Caco-2 (cell line): ENCODE measurements at regions not wholly inside any gene's neighbourhood (a gene's known extent, or its start where the extent isn't known, plus 50 kb on each side); places are given as distances from the start of the nearest gene placed in this dataset.

Source experiments
- BruUV-seq: library from RNA; stranded (reverse); fragments of 400-500 nt; replicated peaks from 2 replicates; lab custom pipeline; 2021; lab: Mats Ljungman, UMichigan
- CTCF ChIA-PET: fragments of 300-600 bp; sonication (Branson Sonifier 250); formaldehyde crosslinking; loops from one replicate; lab custom pipeline; 2022; ENCODE audit warnings: antibody characterized with exemption; lab: Charles Lee
- POLR2A ChIA-PET: fragments of 300-600 bp; sonication (Branson Sonifier 250); formaldehyde crosslinking; loops from one replicate; lab custom pipeline; 2022; ENCODE audit warnings: antibody characterized with exemption; lab: Charles Lee
- DNase-seq, 2 experiments: peaks; one replicate each; pipeline versions ENCODE4 v3.0.0 to v3.0.0-alpha.2; 2020 to 2022
- H3K27me3 ChIP-seq: replicated peaks from 2 replicates; pipeline ENCODE4 v1.6.0; 2011; ENCODE audit warnings: low read length; ENCODE audit not compliant: control insufficient read depth, insufficient read depth
- H3K36me3 ChIP-seq: 2 replicates; pipeline ENCODE4 v1.5.1; 2011; ENCODE audit warnings: low read length; ENCODE audit not compliant: control insufficient read depth, insufficient read depth
- H3K4me1 ChIP-seq: fragments of 250-450 bp; sonication (Bioruptor Pico); 2 replicates; pipeline ENCODE4 v1.5.1; 2020; ENCODE audit warnings: mild to moderate bottlenecking
- H3K4me3 ChIP-seq: 2 replicates; pipeline ENCODE4 v1.5.1; 2011; ENCODE audit warnings: low read depth, mild to moderate bottlenecking, control low read depth, low read length
- H3K9me3 ChIP-seq: fragments of 250-450 bp; sonication (Bioruptor Pico); 2 replicates; pipeline ENCODE4 v1.5.1; 2020; ENCODE audit warnings: mild to moderate bottlenecking, moderate library complexity
- H3K27ac Mint-ChIP-seq: one replicate; pipeline ENCODE4 v1.8.0; 2022; ENCODE audit warnings: mixed read lengths; ENCODE audit not compliant: unreplicated experiment
- H3K27me3 Mint-ChIP-seq: one replicate; pipeline ENCODE4 v1.8.0; 2022; ENCODE audit warnings: mixed read lengths; ENCODE audit not compliant: insufficient read depth, unreplicated experiment
- H3K36me3 Mint-ChIP-seq: one replicate; pipeline ENCODE4 v1.8.0; 2022; ENCODE audit warnings: mild to moderate bottlenecking, mixed read lengths; ENCODE audit not compliant: insufficient read depth, unreplicated experiment
- H3K4me1 Mint-ChIP-seq: one replicate; pipeline ENCODE4 v1.8.0; 2022; ENCODE audit warnings: low read depth, mixed read lengths; ENCODE audit not compliant: unreplicated experiment
- H3K4me3 Mint-ChIP-seq: one replicate; pipeline ENCODE4 v1.8.0; 2022; ENCODE audit warnings: mild to moderate bottlenecking, moderate library complexity, mixed read lengths; ENCODE audit not compliant: unreplicated experiment
- H3K9me3 Mint-ChIP-seq: one replicate; pipeline ENCODE4 v1.8.0; 2022; ENCODE audit warnings: mixed read lengths; ENCODE audit not compliant: unreplicated experiment
- CTCF ChIP-seq, 2 experiments: fragments of 200-600 bp in 1 of 2; IDR thresholded peaks; 1 replicate in 1 of 2; 2 replicates in 1 of 2; pipeline versions ENCODE4 v1.5.1 to v1.8.0; 2011 to 2022; ENCODE audit warnings: antibody characterized with exemption in 1 of 2, control low read depth in 1 of 2, inconsistent platforms in 1 of 2, low read depth in 1 of 2, low read length in 1 of 2, mild to moderate bottlenecking in 1 of 2, moderate library complexity in 1 of 2; ENCODE audit not compliant: insufficient read depth in 1 of 2, severe bottlenecking in 1 of 2, unreplicated experiment in 1 of 2
- intact Hi-C: fragments of 100-400 bp; cut with micrococcal nuclease; formaldehyde crosslinking; loops from one replicate; pipeline ENCODE4 v1.10.0; 2022; ENCODE audit not compliant: unreplicated experiment

DNA sequence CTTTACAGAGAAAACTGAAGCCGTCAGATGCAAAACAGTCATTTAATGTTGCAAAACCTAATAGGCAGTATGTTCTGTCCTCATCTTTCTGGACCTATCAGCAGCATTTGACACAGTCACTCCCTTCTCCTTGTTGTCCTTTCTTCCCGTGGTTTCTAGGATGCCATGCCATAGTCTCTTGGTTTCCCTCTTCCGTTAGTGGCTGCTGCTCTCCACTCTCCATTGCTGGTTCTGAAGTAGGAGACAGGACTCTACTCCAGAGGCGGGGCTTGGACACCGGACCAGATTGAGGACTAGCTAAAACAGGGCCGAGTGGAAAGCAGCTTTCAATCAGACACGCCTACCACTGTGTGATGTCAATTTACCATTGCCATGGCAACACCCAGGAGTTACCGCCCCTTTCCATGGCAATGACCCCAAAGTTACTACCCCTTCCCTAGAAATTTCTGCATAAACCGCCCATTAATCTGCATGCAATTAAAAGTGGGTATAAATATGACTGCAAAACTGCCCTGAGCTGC, 88.8 kb upstream of the CCDC160 start:
- POLR2A ChIA-PET, result no interaction called here
- H3K27me3 Mint-ChIP-seq, result no peaks in the 10 kb centered on the region
- peaks cover 8% of the 10 kb centered on the region for H3K9me3 Mint-ChIP-seq
- CTCF ChIA-PET, result no interaction called here
- BruUV-seq, result no TSS peak
- DNase-seq, result no peak
- Histone ChIP-seq H3K9me3 (no peaks in the 10 kb centered on the region), H3K27me3 (no peaks in the 10 kb centered on the region), H3K36me3 (no peaks in the 10 kb centered on the region), H3K4me3 (no peak overlapping the region), H3K4me1 (no peaks in the 10 kb centered on the region)
- no peaks in the 10 kb centered on the region for H3K4me1 Mint-ChIP-seq
- no peak for TF ChIP-seq CTCF (IDR thresholded peaks at IDR 0.05; ENCODE audit: insufficient read depth in 1 of 2, low read depth in 1 of 2, low read length in 1 of 2, severe bottlenecking in 1 of 2, unreplicated experiment in 1 of 2)
- intact Hi-C loops, result no loop called here
- H3K27ac Mint-ChIP-seq, result no peak overlapping the region
- no peaks in the 10 kb centered on the region for H3K36me3 Mint-ChIP-seq
- H3K4me3 Mint-ChIP-seq, result no peak overlapping the region

DNA sequence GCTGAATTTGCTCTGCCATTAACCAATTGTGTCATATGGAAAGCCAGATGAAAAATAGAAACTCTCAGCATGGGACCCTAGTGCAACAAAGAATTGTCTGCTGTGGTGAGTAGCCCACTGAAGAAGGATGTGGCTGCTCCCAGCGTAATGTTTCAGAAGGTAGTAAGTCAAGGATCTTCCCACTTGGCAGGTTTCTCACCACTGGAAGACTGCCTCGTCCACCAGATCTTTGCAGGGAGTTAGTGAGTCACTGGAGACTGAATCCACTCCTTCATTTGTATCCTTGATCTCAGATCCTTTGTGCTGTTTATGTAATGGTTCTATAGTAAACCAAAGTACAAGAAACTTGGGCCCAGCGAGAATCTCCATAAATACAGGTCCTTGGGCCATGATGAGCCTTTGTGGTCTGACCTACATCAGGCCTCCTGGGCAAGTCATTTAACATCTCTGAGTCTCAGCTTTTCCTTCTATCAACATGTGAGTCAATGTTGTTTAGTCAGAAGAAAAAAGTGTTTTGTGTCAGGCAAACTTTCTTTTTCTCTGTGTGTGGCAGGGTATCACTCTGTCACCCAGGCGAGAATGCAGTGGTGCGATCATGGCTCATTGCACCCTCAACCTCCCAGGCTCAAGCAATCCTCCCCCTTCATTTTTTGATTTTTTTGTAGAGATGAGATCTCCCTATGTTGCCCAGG, 78.0 kb upstream of the CCDC160 start:
- Mint-ChIP-seq H3K27ac (no peak overlapping the region), H3K36me3 (no peaks in the 10 kb centered on the region), H3K4me1 (no peaks in the 10 kb centered on the region), H3K9me3 (no peaks in the 10 kb centered on the region), H3K4me3 (no peak overlapping the region), H3K27me3 (no peaks in the 10 kb centered on the region)
- CTCF ChIA-PET, result no interaction called here
- no TSS peak for BruUV-seq
- Histone ChIP-seq H3K9me3 (no peaks in the 10 kb centered on the region), H3K27me3 (no peaks in the 10 kb centered on the region), H3K36me3 (no peaks in the 10 kb centered on the region), H3K4me1 (no peaks in the 10 kb centered on the region), H3K4me3 (no peak overlapping the region)
- POLR2A ChIA-PET, result no interaction called here
- DNase-seq, result no peak
- intact Hi-C loops, result no loop called here
- TF ChIP-seq CTCF (IDR thresholded peaks at IDR 0.05; ENCODE audit: insufficient read depth in 1 of 2, low read depth in 1 of 2, low read length in 1 of 2, severe bottlenecking in 1 of 2, unreplicated experiment in 1 of 2), result no peak

- no peak for DNase-seq
- Mint-ChIP-seq H3K27me3 (no peaks in the 10 kb centered on the region), H3K27ac (no peak overlapping the region), H3K36me3 (no peaks in the 10 kb centered on the region), H3K4me1 (no peaks in the 10 kb centered on the region), H3K9me3 (no peaks in the 10 kb centered on the region), H3K4me3 (no peak overlapping the region)
- CTCF ChIA-PET, result no interaction called here
- no peaks in the 10 kb centered on the region for H3K4me1 ChIP-seq
- no peaks in the 10 kb centered on the region for H3K36me3 ChIP-seq
- no TSS peak for BruUV-seq
- POLR2A ChIA-PET, result no interaction called here
- no peaks in the 10 kb centered on the region for H3K27me3 ChIP-seq
- no peak for TF ChIP-seq CTCF (IDR thresholded peaks at IDR 0.05; ENCODE audit: insufficient read depth in 1 of 2, low read depth in 1 of 2, low read length in 1 of 2, severe bottlenecking in 1 of 2, unreplicated experiment in 1 of 2)
- no peak overlapping the region for H3K4me3 ChIP-seq
- intact Hi-C loops, result no loop called here
- no peaks in the 10 kb centered on the region for H3K9me3 ChIP-seq
These were observed 75.8 kb upstream of the CCDC160 start for GRCh38 chrX:134161162-134161561.
